Right lobe of liver (tissue), 6 donors: ENCODE measurements at regions not wholly inside any gene's neighbourhood (a gene's known extent, or its start where the extent isn't known, plus 50 kb on each side); places are given as distances from the start of the nearest gene placed in this dataset.
A peak's percentile ranks its signal among the peaks of the same experiment; 100 is the strongest.

Source experiments
- ATAC-seq, 4 donors: fragments of 200-7000 bp; cut with Tn5 transposase; one replicate each; pipeline ENCODE4 v1.9.1; 2020; ENCODE audit warnings: mild to moderate bottlenecking in 4 of 4, moderate library complexity in 4 of 4
- DNase-seq, 3 donors: peaks; one replicate each; pipeline ENCODE4 v3.0.0-alpha.2; 2020
- H3K27ac ChIP-seq, 3 donors: fragments of 200-600 bp; one replicate each; pipeline ENCODE4 v1.8.0; 2022
- H3K27me3 ChIP-seq, 2 donors: fragments of 200-600 bp; one replicate each; pipeline ENCODE4 v1.8.0; 2022
- H3K36me3 ChIP-seq, 4 donors: fragments of 200-600 bp; sonication (generic) in 1 of 4; one replicate each; pipeline versions ENCODE4 v1.5.1 to v1.8.0; 2017 to 2022; ENCODE audit warnings: control low read depth in 1 of 4
- H3K4me1 ChIP-seq, 4 donors: fragments of 200-600 bp; sonication (generic) in 1 of 4; one replicate each; pipeline versions ENCODE4 v1.5.1 to v1.8.0; 2017 to 2022; ENCODE audit warnings: control low read depth in 1 of 4
- H3K4me3 ChIP-seq, 3 donors: fragments of 200-600 bp; one replicate each; pipeline ENCODE4 v1.8.0; 2022
- H3K9me3 ChIP-seq, 4 donors: fragments of 200-600 bp; sonication (generic) in 1 of 4; one replicate each; pipeline versions ENCODE4 v1.5.1 to v1.8.0; 2017 to 2022; ENCODE audit warnings: control low read depth in 1 of 4
- CTCF ChIP-seq, 4 donors: fragments of 200-600 bp in 3 of 4; fragments of 450-650 bp in 1 of 4; IDR thresholded peaks; one replicate each; pipeline versions ENCODE4 v1.5.1 to v1.8.0; 2016 to 2022; ENCODE audit warnings: antibody characterized with exemption in 4 of 4, mild to moderate bottlenecking in 2 of 4
- POLR2A ChIP-seq: fragments of 450-650 bp; IDR thresholded peaks from one replicate; pipeline ENCODE4 v1.6.1; 2017; ENCODE audit warnings: antibody characterized with exemption, mild to moderate bottlenecking
- WGBS: methylation state at CpG from one replicate; pipeline ENCODE4 v1.1.6; 2018; ENCODE audit warnings: low coverage, low lambda C conversion rate; ENCODE audit not compliant: insufficient coverage; ENCODE audit errors: missing lambda C conversion rate; 5-methylcytosine and 5-hydroxymethylcytosine counted together
- intact Hi-C, 2 donors: fragments of 100-400 bp; cut with DNase I; formaldehyde crosslinking; loops; one replicate each; pipeline versions ENCODE4 v1.11.2 to v1.14.1; 2022
- donor health status: DM: no; HTN: yes; CAD: no.
- donor health status: DM: no; HTN: no; CAD: no.
- donor health status: DM: no; HTN: no; CAD: no.
- donor health status: DM: no; HTN: yes; CAD: no.
- donor health status: DM: no; HTN: yes; CAD: no.

- ATAC-seq (no peak), DNase-seq (no peak)
- H3K27ac ChIP-seq = no peak overlapping the region
- H3K9me3 ChIP-seq = no peaks in the 10 kb centered on the region
- H3K27me3 ChIP-seq = no peaks in the 10 kb centered on the region
- TF ChIP-seq CTCF (IDR thresholded peaks at IDR 0.05) (no peak), POLR2A (no peak)
- H3K4me1 ChIP-seq = no peaks in the 10 kb centered on the region
- H3K36me3 ChIP-seq = no peaks in the 10 kb centered on the region
- intact Hi-C loops = no loop called here
- H3K4me3 ChIP-seq = no peak overlapping the region
- 54% methylated on average over 4 of the region's 4 CpGs for WGBS
Measured at GRCh38 chr9:18390393-18390792, 83.6 kb upstream of the ADAMTSL1 start.

- DNase-seq (no peak), ATAC-seq (peak in 2 of 4 donors; percentile 17 to 68)
- TF ChIP-seq POLR2A (no peak), CTCF (IDR thresholded peaks at IDR 0.05) (no peak)
- H3K27ac ChIP-seq = no peak overlapping the region
- intact Hi-C loops = no loop called here
- H3K4me3 ChIP-seq = no peak overlapping the region
- no peaks in the 10 kb centered on the region for H3K4me1 ChIP-seq
- WGBS = 41% methylated on average over 4 of the region's 4 CpGs
- no peaks in the 10 kb centered on the region for H3K36me3 ChIP-seq
- H3K27me3 ChIP-seq = no peaks in the 10 kb centered on the region
- no peaks in the 10 kb centered on the region for H3K9me3 ChIP-seq
Measured at GRCh38 chr9:18393340-18394130, 80.4 kb upstream of the ADAMTSL1 start.

GRCh38 chr9:18394847-18395351 lies 79.1 kb upstream of the ADAMTSL1 start:
- no peaks in the 10 kb centered on the region for H3K9me3 ChIP-seq
- intact Hi-C loops = no loop called here
- H3K27me3 ChIP-seq = no peaks in the 10 kb centered on the region
- no peak for DNase-seq
- no peak overlapping the region for H3K4me3 ChIP-seq
- TF ChIP-seq CTCF (IDR thresholded peaks at IDR 0.05) (no peak), POLR2A (no peak)
- no peak for ATAC-seq
- H3K4me1 ChIP-seq = no peaks in the 10 kb centered on the region
- no peak overlapping the region for H3K27ac ChIP-seq
- 64% methylated on average over 1 of the region's 1 CpG for WGBS
- no peaks in the 10 kb centered on the region for H3K36me3 ChIP-seq

- no peaks in the 10 kb centered on the region for H3K36me3 ChIP-seq
- ATAC-seq (no peak), DNase-seq (no peak)
- no peak overlapping the region for H3K27ac ChIP-seq
- H3K4me3 ChIP-seq = no peak overlapping the region
- H3K27me3 ChIP-seq = no peaks in the 10 kb centered on the region
- no peaks in the 10 kb centered on the region for H3K9me3 ChIP-seq
- intact Hi-C loops = no loop called here
- no peaks in the 10 kb centered on the region for H3K4me1 ChIP-seq
- no peak for TF ChIP-seq POLR2A
- TF ChIP-seq CTCF (IDR thresholded peaks at IDR 0.05) = peak in 3 of 4 donors; percentile 7 to 31 (median 18)
Measured at GRCh38 chr9:18396102-18396728, 77.7 kb upstream of the ADAMTSL1 start.
